AG04449 (cell line): ENCODE measurements at regions not wholly inside any gene's neighbourhood (a gene's known extent, or its start where the extent isn't known, plus 50 kb on each side); places are given as distances from the start of the nearest gene placed in this dataset.
"Not testable (repeated sequence)": the region's sequence is repeated elsewhere in the genome, so short reads cannot be mapped to it uniquely, and the experiment has no call there.

Experiments used
- CTCF ChIA-PET: fragments of 350-600 bp; formaldehyde crosslinking; extraction: SDS; loops from one replicate; lab custom pipeline; 2021; ENCODE audit warnings: antibody characterized with exemption; lab: Yijun Ruan, JAX
- POLR2A ChIA-PET: fragments of 400-600, 350-600 bp; formaldehyde crosslinking; extraction: SDS; loops from one replicate; lab custom pipeline; 2020; ENCODE audit warnings: antibody characterized with exemption, inconsistent platforms; lab: Yijun Ruan, JAX
- DNase-seq: peaks from one replicate; pipeline ENCODE4 v3.0.0-alpha.2; 2010; ENCODE audit warnings: low read depth, low spot score
- H3K4me3 ChIP-seq: 2 replicates; pipeline ENCODE4 v1.5.1; 2011; ENCODE audit warnings: low read depth, mild to moderate bottlenecking, control low read depth, low read length
- CTCF ChIP-seq: IDR thresholded peaks from one replicate; pipeline ENCODE4 v1.5.1; 2011; ENCODE audit warnings: mild to moderate bottlenecking, moderate library complexity, low read length, control low read depth, inconsistent platforms; ENCODE audit not compliant: insufficient read depth; ENCODE audit errors: missing control alignments

GRCh38 chr5:86460519-86460918 is 157.2 kb upstream of the COX7C start:
- DNase-seq: no peak
- CTCF ChIA-PET: no interaction called here
- TF ChIP-seq CTCF: no peak
- H3K4me3 ChIP-seq: no peak overlapping the region
- POLR2A ChIA-PET: no interaction called here

- H3K4me3 ChIP-seq: no peak overlapping the region
- no peak for DNase-seq
- ChIA-PET CTCF (no interaction called here), POLR2A (no interaction called here)
- TF ChIP-seq CTCF: no peak
Observed at GRCh38 chr5:86461169-86461956, 156.4 kb upstream of the COX7C start.

- ChIA-PET CTCF (no interaction called here), POLR2A (no interaction called here)
- H3K4me3 ChIP-seq: no peak overlapping the region
- DNase-seq: no peak
- no peak for TF ChIP-seq CTCF
Observed at GRCh38 chr5:86463339-86463738, 154.4 kb upstream of the COX7C start.

- ChIA-PET POLR2A (no interaction called here), CTCF (no interaction called here)
- no peak for DNase-seq
- no peak overlapping the region for H3K4me3 ChIP-seq
- TF ChIP-seq CTCF: no peak
Observed at GRCh38 chr5:86465052-86465838, 152.5 kb upstream of the COX7C start.

- POLR2A ChIA-PET, H3K4me3 ChIP-seq, CTCF ChIA-PET, DNase-seq: not testable (repeated sequence)
Observed at GRCh38 chr5:86466721-86467120, 151.0 kb upstream of the COX7C start.

- ChIA-PET POLR2A (no interaction called here), CTCF (no interaction called here)
- H3K4me3 ChIP-seq: no peak overlapping the region
- TF ChIP-seq CTCF: no peak
- DNase-seq: no peak
Observed at GRCh38 chr5:86482008-86482407, 135.7 kb upstream of the COX7C start.
